Neural progenitor cell (in vitro differentiated cells): ENCODE measurements at regions not wholly inside any gene's neighbourhood (a gene's known extent, or its start where the extent isn't known, plus 50 kb on each side); places are given as distances from the start of the nearest gene placed in this dataset.

Experiments
- CTCF ChIP-seq: fragments of 200-600 bp; sonication (generic); IDR thresholded peaks from 2 replicates; pipeline ENCODE4 v1.5.1; 2017; ENCODE audit warnings: antibody characterized with exemption, mild to moderate bottlenecking
- EZH2 ChIP-seq: fragments of 200-600 bp; sonication (generic); IDR thresholded peaks from 2 replicates; pipeline ENCODE4 v1.6.1; 2017; ENCODE audit warnings: antibody characterized with exemption, mild to moderate bottlenecking, moderate library complexity
- EZH2phosphoT487 ChIP-seq: fragments of 200-600 bp; sonication (generic); IDR thresholded peaks from 2 replicates; pipeline ENCODE4 v1.6.1; 2017; ENCODE audit warnings: antibody characterized with exemption

GRCh38 chr4:188620608-188621007 is 481.4 kb downstream of the TRIML1 start:
- TF ChIP-seq CTCF (no peak), EZH2 (no peak), EZH2phosphoT487 (no peak)
